ENCODE measurements at regions not wholly inside any gene's neighbourhood (a gene's known extent, or its start where the extent isn't known, plus 50 kb on each side); places are given as distances from the start of the nearest gene placed in this dataset.
"Not testable (repeated sequence)": the region's sequence is repeated elsewhere in the genome, so short reads cannot be mapped to it uniquely, and the experiment has no call there.

GRCh38 chr2:89756616-89757015, 1065.1 kb downstream of the RPIA start:
- DNase-seq (ENCODE audit: low read depth, low spot score); H3K4me3 ChIP-seq (ENCODE audit: low read depth, low read length); in situ Hi-C loops (cut with HindIII; ENCODE audit: low sequenced_read_pairs): not testable (repeated sequence)

GRCh38 chr2:89758332-89759026, 1067.0 kb downstream of the RPIA start:
- H3K4me3 ChIP-seq (ENCODE audit: low read depth, low read length); in situ Hi-C loops (cut with HindIII; ENCODE audit: low sequenced_read_pairs); DNase-seq (ENCODE audit: low read depth, low spot score): not testable (repeated sequence)

- DNase-seq (ENCODE audit: low read depth, low spot score); H3K4me3 ChIP-seq (ENCODE audit: low read depth, low read length); in situ Hi-C loops (cut with HindIII; ENCODE audit: low sequenced_read_pairs): not testable (repeated sequence)
Observed at GRCh38 chr2:89760762-89761161, 1069.3 kb downstream of the RPIA start.

GRCh38 chr2:89761171-89761570, 1069.7 kb downstream of the RPIA start:
- DNase-seq (ENCODE audit: low read depth, low spot score); in situ Hi-C loops (cut with HindIII; ENCODE audit: low sequenced_read_pairs); H3K4me3 ChIP-seq (ENCODE audit: low read depth, low read length): not testable (repeated sequence)

- DNase-seq (ENCODE audit: low read depth, low spot score); H3K4me3 ChIP-seq (ENCODE audit: low read depth, low read length); in situ Hi-C loops (cut with HindIII; ENCODE audit: low sequenced_read_pairs): not testable (repeated sequence)
Observed at GRCh38 chr2:89761863-89762262, 1070.4 kb downstream of the RPIA start.

- DNase-seq (ENCODE audit: low read depth, low spot score); H3K4me3 ChIP-seq (ENCODE audit: low read depth, low read length); in situ Hi-C loops (cut with HindIII; ENCODE audit: low sequenced_read_pairs): not testable (repeated sequence)
Observed at GRCh38 chr2:89762461-89763253, 1071.2 kb downstream of the RPIA start.

GRCh38 chr2:89763254-89763580, 1071.7 kb downstream of the RPIA start:
- TF ChIP-seq CTCF (IDR thresholded peaks at IDR 0.05; ENCODE audit: low read depth, low read length), result no peak
- in situ Hi-C loops (cut with HindIII; ENCODE audit: low sequenced_read_pairs), result no loop called here
- no peak overlapping the region for H3K4me3 ChIP-seq (ENCODE audit: low read depth, low read length)
- DNase-seq (ENCODE audit: low read depth, low spot score), result no peak

GRCh38 chr2:89763581-89764485, 1072.4 kb downstream of the RPIA start:
- H3K4me3 ChIP-seq (ENCODE audit: low read depth, low read length), result no peak overlapping the region
- TF ChIP-seq CTCF (IDR thresholded peaks at IDR 0.05; ENCODE audit: low read depth, low read length), result no peak
- in situ Hi-C loops (cut with HindIII; ENCODE audit: low sequenced_read_pairs), result no loop called here
- DNase-seq (ENCODE audit: low read depth, low spot score), result no peak

GRCh38 chr2:89764571-89765360, 1073.3 kb downstream of the RPIA start:
- in situ Hi-C loops (cut with HindIII; ENCODE audit: low sequenced_read_pairs); DNase-seq (ENCODE audit: low read depth, low spot score); H3K4me3 ChIP-seq (ENCODE audit: low read depth, low read length): not testable (repeated sequence)

GRCh38 chr2:89765361-89765718, 1073.9 kb downstream of the RPIA start:
- H3K4me3 ChIP-seq (ENCODE audit: low read depth, low read length); DNase-seq (ENCODE audit: low read depth, low spot score); in situ Hi-C loops (cut with HindIII; ENCODE audit: low sequenced_read_pairs): not testable (repeated sequence)

- H3K4me3 ChIP-seq (ENCODE audit: low read depth, low read length); DNase-seq (ENCODE audit: low read depth, low spot score); in situ Hi-C loops (cut with HindIII; ENCODE audit: low sequenced_read_pairs): not testable (repeated sequence)
Observed at GRCh38 chr2:89766141-89766990, 1074.9 kb downstream of the RPIA start.

GRCh38 chr2:89767058-89767457, 1075.6 kb downstream of the RPIA start:
- H3K4me3 ChIP-seq (ENCODE audit: low read depth, low read length); DNase-seq (ENCODE audit: low read depth, low spot score); in situ Hi-C loops (cut with HindIII; ENCODE audit: low sequenced_read_pairs): not testable (repeated sequence)
